ENCODE measurements at regions not wholly inside any gene's neighbourhood (a gene's known extent, or its start where the extent isn't known, plus 50 kb on each side); places are given as distances from the start of the nearest gene placed in this dataset.

- H3K4me3 ChIP-seq (ENCODE audit: low read depth, low read length): no peak overlapping the region
- TF ChIP-seq, protein P1, sequence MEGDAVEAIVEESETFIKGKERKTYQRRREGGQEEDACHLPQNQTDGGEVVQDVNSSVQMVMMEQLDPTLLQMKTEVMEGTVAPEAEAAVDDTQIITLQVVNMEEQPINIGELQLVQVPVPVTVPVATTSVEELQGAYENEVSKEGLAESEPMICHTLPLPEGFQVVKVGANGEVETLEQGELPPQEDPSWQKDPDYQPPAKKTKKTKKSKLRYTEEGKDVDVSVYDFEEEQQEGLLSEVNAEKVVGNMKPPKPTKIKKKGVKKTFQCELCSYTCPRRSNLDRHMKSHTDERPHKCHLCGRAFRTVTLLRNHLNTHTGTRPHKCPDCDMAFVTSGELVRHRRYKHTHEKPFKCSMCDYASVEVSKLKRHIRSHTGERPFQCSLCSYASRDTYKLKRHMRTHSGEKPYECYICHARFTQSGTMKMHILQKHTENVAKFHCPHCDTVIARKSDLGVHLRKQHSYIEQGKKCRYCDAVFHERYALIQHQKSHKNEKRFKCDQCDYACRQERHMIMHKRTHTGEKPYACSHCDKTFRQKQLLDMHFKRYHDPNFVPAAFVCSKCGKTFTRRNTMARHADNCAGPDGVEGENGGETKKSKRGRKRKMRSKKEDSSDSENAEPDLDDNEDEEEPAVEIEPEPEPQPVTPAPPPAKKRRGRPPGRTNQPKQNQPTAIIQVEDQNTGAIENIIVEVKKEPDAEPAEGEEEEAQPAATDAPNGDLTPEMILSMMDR (conservative IDR thresholded peaks at IDR 0.05; ENCODE audit: low read depth, low read length): no peak
- DNase-seq (ENCODE audit: low read depth): no peak
Observed at GRCh38 chr19:30637926-30638325, 265.7 kb downstream of the ZNF536 start.

GRCh38 chr19:30634996-30635975 lies 263.1 kb downstream of the ZNF536 start:
- no peak for DNase-seq (ENCODE audit: low read depth)
- TF ChIP-seq, protein P1 (conservative IDR thresholded peaks at IDR 0.05; ENCODE audit: low read depth, low read length): no peak
- H3K4me3 ChIP-seq (ENCODE audit: low read depth, low read length): no peak overlapping the region

GRCh38 chr19:30634131-30634830 lies 262.1 kb downstream of the ZNF536 start:
- H3K4me3 ChIP-seq (ENCODE audit: low read depth, low read length): no peak overlapping the region
- no peak for DNase-seq (ENCODE audit: low read depth)
- TF ChIP-seq, protein P1 (conservative IDR thresholded peaks at IDR 0.05; ENCODE audit: low read depth, low read length): no peak

- no peak overlapping the region for H3K4me3 ChIP-seq (ENCODE audit: low read depth, low read length)
- TF ChIP-seq, protein P1 (conservative IDR thresholded peaks at IDR 0.05; ENCODE audit: low read depth, low read length): no peak
- no peak for DNase-seq (ENCODE audit: low read depth)
Observed at GRCh38 chr19:30631033-30631370, 258.8 kb downstream of the ZNF536 start.

GRCh38 chr19:30630289-30631032 lies 258.3 kb downstream of the ZNF536 start:
- no peak for DNase-seq (ENCODE audit: low read depth)
- TF ChIP-seq, protein P1 (conservative IDR thresholded peaks at IDR 0.05; ENCODE audit: low read depth, low read length): no peak
- no peak overlapping the region for H3K4me3 ChIP-seq (ENCODE audit: low read depth, low read length)

GRCh38 chr19:30629086-30629485 lies 256.9 kb downstream of the ZNF536 start:
- no peak overlapping the region for H3K4me3 ChIP-seq (ENCODE audit: low read depth, low read length)
- TF ChIP-seq, protein P1 (conservative IDR thresholded peaks at IDR 0.05; ENCODE audit: low read depth, low read length): no peak
- no peak for DNase-seq (ENCODE audit: low read depth)

All from choroid plexus epithelial cell (primary cell).